Gastrocnemius medialis (tissue), 4 donors: ENCODE measurements at regions not wholly inside any gene's neighbourhood (a gene's known extent, or its start where the extent isn't known, plus 50 kb on each side); places are given as distances from the start of the nearest gene placed in this dataset.

Experiments used
- ATAC-seq, 2 donors: fragments of 150-250 bp; one replicate each; pipeline ENCODE4 v1.9.1; 2016
- DNase-seq, 2 donors: peaks; one replicate each; pipeline ENCODE4 v3.0.0-alpha.2; 2019
- H3K27ac ChIP-seq, 4 donors: fragments of 200-600 bp; sonication (generic); 1 replicate in 1 of 4; 2 replicates in 3 of 4; pipeline ENCODE4 v1.5.1; 2016 to 2018; ENCODE audit warnings: mild to moderate bottlenecking in 2 of 4, moderate library complexity in 1 of 4
- H3K27me3 ChIP-seq, 3 donors: fragments of 200-600 bp; sonication (generic) in 2 of 3; 1 replicate in 1 of 3; 2 replicates in 2 of 3; pipeline versions ENCODE4 v1.5.1 to v1.6.0; 2016 to 2019; ENCODE audit warnings: mild to moderate bottlenecking in 1 of 3, moderate library complexity in 1 of 3
- H3K36me3 ChIP-seq, 2 donors: fragments of 200-600 bp; sonication (generic) in 1 of 2; one replicate each; pipeline ENCODE4 v1.5.1; 2017 to 2018
- H3K4me1 ChIP-seq, 2 donors: fragments of 200-600 bp; sonication (generic) in 1 of 2; one replicate each; pipeline ENCODE4 v1.5.1; 2016 to 2017; ENCODE audit warnings: mild to moderate bottlenecking in 2 of 2
- H3K4me3 ChIP-seq, 4 donors: fragments of 200-600 bp; sonication (generic) in 3 of 4; 1 replicate in 1 of 4; 2 replicates in 3 of 4; pipeline ENCODE4 v1.5.1; 2016 to 2019; ENCODE audit warnings: mild to moderate bottlenecking in 2 of 4
- H3K9me3 ChIP-seq, 3 donors: fragments of 200-600 bp; sonication (generic) in 2 of 3; 1 replicate in 1 of 3; 2 replicates in 2 of 3; pipeline ENCODE4 v1.5.1; 2016 to 2019
- CTCF ChIP-seq, 5 experiments: fragments of 450-650 bp in 3 of 5; fragments of 200-600 bp in 2 of 5; sonication (generic) in 2 of 5; IDR thresholded peaks in 4 of 5; conservative IDR thresholded peaks in 1 of 5; 1 replicate in 4 of 5; 2 replicates in 1 of 5; pipeline ENCODE4 v1.5.1; 2016 to 2019; ENCODE audit warnings: antibody characterized with exemption in 5 of 5, mild to moderate bottlenecking in 3 of 5, moderate library complexity in 3 of 5
- POLR2A ChIP-seq, 2 donors: fragments of 450-650 bp; IDR thresholded peaks; one replicate each; pipeline ENCODE4 v1.6.1; 2017; ENCODE audit warnings: antibody characterized with exemption in 2 of 2, mild to moderate bottlenecking in 2 of 2, moderate library complexity in 2 of 2
- in situ Hi-C, 4 donors: fragments of 200-750 bp; cut with MboI; loops; one replicate each; pipeline versions ENCODE4 v1.15.0 to v1.8.0; 2017; ENCODE audit warnings: low sequenced_read_pairs in 4 of 4
- intact Hi-C: fragments of 100-400 bp; cut with DNase I; formaldehyde crosslinking; loops from one replicate; pipeline ENCODE4 v1.15.1; 2023; ENCODE audit warnings: low total_unique reads

GRCh38 chr18:51867767-51868166 is 472.2 kb upstream of the DCC start:
- DNase-seq (no peak), ATAC-seq (no peak)
- H3K36me3 ChIP-seq, result no peaks in the 10 kb centered on the region
- TF ChIP-seq POLR2A (IDR thresholded peaks at IDR 0.05), result no peak
- no peak for TF ChIP-seq CTCF (IDR thresholded peaks at IDR 0.05 in 4 of 5, conservative IDR thresholded peaks at IDR 0.05 in 1 of 5)
- no peaks in the 10 kb centered on the region for H3K27me3 ChIP-seq
- no peak overlapping the region for H3K27ac ChIP-seq
- H3K9me3 ChIP-seq, result no peaks in the 10 kb centered on the region
- no peak overlapping the region for H3K4me3 ChIP-seq
- in situ Hi-C loops (no loop called here), intact Hi-C loops (no loop called here)
- H3K4me1 ChIP-seq, result no peaks in the 10 kb centered on the region

- DNase-seq, result no peak
- Histone ChIP-seq H3K9me3 (no peaks in the 10 kb centered on the region), H3K27ac (no peak overlapping the region), H3K27me3 (no peaks in the 10 kb centered on the region), H3K4me1 (no peaks in the 10 kb centered on the region), H3K4me3 (no peak overlapping the region), H3K36me3 (no peaks in the 10 kb centered on the region)
- ATAC-seq, result no peak
- intact Hi-C loops (no loop called here), in situ Hi-C loops (no loop called here)
- TF ChIP-seq CTCF (IDR thresholded peaks at IDR 0.05 in 4 of 5, conservative IDR thresholded peaks at IDR 0.05 in 1 of 5), result no peak
- no peak for TF ChIP-seq POLR2A (IDR thresholded peaks at IDR 0.05)
Observed at GRCh38 chr18:51878724-51879123, 461.3 kb upstream of the DCC start.

GRCh38 chr18:51879329-51879728 is 460.7 kb upstream of the DCC start:
- DNase-seq (no peak), ATAC-seq (no peak)
- Histone ChIP-seq H3K4me3 (no peak overlapping the region), H3K36me3 (no peaks in the 10 kb centered on the region), H3K9me3 (no peaks in the 10 kb centered on the region), H3K27me3 (no peaks in the 10 kb centered on the region), H3K4me1 (no peaks in the 10 kb centered on the region), H3K27ac (no peak overlapping the region)
- intact Hi-C loops (no loop called here), in situ Hi-C loops (no loop called here)
- TF ChIP-seq POLR2A (IDR thresholded peaks at IDR 0.05), result no peak
- no peak for TF ChIP-seq CTCF (IDR thresholded peaks at IDR 0.05 in 4 of 5, conservative IDR thresholded peaks at IDR 0.05 in 1 of 5)

- Histone ChIP-seq H3K9me3 (no peaks in the 10 kb centered on the region), H3K27me3 (no peaks in the 10 kb centered on the region), H3K36me3 (no peaks in the 10 kb centered on the region), H3K4me1 (no peaks in the 10 kb centered on the region), H3K27ac (no peak overlapping the region), H3K4me3 (no peak overlapping the region)
- TF ChIP-seq POLR2A (IDR thresholded peaks at IDR 0.05) (no peak), CTCF (IDR thresholded peaks at IDR 0.05 in 4 of 5, conservative IDR thresholded peaks at IDR 0.05 in 1 of 5) (no peak)
- no peak for ATAC-seq
- intact Hi-C loops (no loop called here), in situ Hi-C loops (no loop called here)
- no peak for DNase-seq
Observed at GRCh38 chr18:51881394-51881793, 458.6 kb upstream of the DCC start.

GRCh38 chr18:51884039-51884438 is 456.0 kb upstream of the DCC start:
- Histone ChIP-seq H3K27me3 (no peaks in the 10 kb centered on the region), H3K27ac (no peak overlapping the region), H3K36me3 (no peaks in the 10 kb centered on the region), H3K4me1 (no peaks in the 10 kb centered on the region), H3K9me3 (no peaks in the 10 kb centered on the region), H3K4me3 (no peak overlapping the region)
- in situ Hi-C loops, result no loop called here
- intact Hi-C loops, result no loop called here
- no peak for TF ChIP-seq POLR2A (IDR thresholded peaks at IDR 0.05)
- no peak for TF ChIP-seq CTCF (IDR thresholded peaks at IDR 0.05 in 4 of 5, conservative IDR thresholded peaks at IDR 0.05 in 1 of 5)
- ATAC-seq (no peak), DNase-seq (no peak)
